ENCODE measurements at regions not wholly inside any gene's neighbourhood (a gene's known extent, or its start where the extent isn't known, plus 50 kb on each side); places are given as distances from the start of the nearest gene placed in this dataset.

DNA sequence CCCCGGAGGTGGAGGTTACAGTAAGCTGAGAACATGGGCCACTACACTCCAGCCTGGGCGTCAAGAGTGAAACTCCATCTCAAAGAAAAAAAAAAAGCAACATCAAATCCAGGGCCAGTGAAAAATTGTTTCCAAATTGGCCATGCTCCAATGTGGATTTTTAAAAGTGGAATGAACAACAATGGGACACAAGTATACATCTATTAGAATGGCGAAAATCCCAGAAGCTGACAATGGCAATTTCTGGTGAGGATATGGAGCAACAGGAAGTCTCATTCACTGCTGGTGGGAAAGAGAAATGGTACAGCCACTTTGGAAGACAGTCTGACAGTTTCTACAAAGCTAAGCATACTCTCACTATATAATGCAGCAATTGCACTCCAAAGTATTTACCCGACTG is 161.4 kb downstream of the UXS1 start:
- peaks cover 4% of the 10 kb centered on the region for H3K27me3 Mint-ChIP-seq (ENCODE audit: insufficient read depth, low read depth)
- peaks cover 6% of the 10 kb centered on the region for H3K4me1 Mint-ChIP-seq
- H3K27ac Mint-ChIP-seq, result no peak overlapping the region
- H3K79me2 ChIP-seq (ENCODE audit: low read depth), result no peaks in the 10 kb centered on the region
- no peak overlapping the region for H3K4me3 Mint-ChIP-seq
- H2AFZ ChIP-seq (replicated peaks), result no peak overlapping the region
- H3F3A ChIP-seq (ENCODE audit: low read depth), result no peaks in the 10 kb centered on the region
- no peaks in the 10 kb centered on the region for H4K20me1 ChIP-seq (ENCODE audit: low read depth)
- no peak for DNase-seq (ENCODE audit: low spot score)
- no peak overlapping the region for H3K27ac ChIP-seq
- no peak overlapping the region for H3K9ac ChIP-seq
- H3K36me3 ChIP-seq, result no peaks in the 10 kb centered on the region
- H3K36me3 Mint-ChIP-seq, result no peaks in the 10 kb centered on the region
- H3K4me3 ChIP-seq, result no peak overlapping the region
- no peaks in the 10 kb centered on the region for H3K4me1 ChIP-seq
- no peaks in the 10 kb centered on the region for H3K27me3 ChIP-seq
- no peak overlapping the region for H3K4me2 ChIP-seq
- peaks cover 1% of the 10 kb centered on the region for H3K9me3 Mint-ChIP-seq
- TF ChIP-seq EZH2 (IDR thresholded peaks at IDR 0.05) (no peak), EZH2phosphoT487 (IDR thresholded peaks at IDR 0.05) (no peak)
- TF ChIP-seq, protein P1, sequence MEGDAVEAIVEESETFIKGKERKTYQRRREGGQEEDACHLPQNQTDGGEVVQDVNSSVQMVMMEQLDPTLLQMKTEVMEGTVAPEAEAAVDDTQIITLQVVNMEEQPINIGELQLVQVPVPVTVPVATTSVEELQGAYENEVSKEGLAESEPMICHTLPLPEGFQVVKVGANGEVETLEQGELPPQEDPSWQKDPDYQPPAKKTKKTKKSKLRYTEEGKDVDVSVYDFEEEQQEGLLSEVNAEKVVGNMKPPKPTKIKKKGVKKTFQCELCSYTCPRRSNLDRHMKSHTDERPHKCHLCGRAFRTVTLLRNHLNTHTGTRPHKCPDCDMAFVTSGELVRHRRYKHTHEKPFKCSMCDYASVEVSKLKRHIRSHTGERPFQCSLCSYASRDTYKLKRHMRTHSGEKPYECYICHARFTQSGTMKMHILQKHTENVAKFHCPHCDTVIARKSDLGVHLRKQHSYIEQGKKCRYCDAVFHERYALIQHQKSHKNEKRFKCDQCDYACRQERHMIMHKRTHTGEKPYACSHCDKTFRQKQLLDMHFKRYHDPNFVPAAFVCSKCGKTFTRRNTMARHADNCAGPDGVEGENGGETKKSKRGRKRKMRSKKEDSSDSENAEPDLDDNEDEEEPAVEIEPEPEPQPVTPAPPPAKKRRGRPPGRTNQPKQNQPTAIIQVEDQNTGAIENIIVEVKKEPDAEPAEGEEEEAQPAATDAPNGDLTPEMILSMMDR (IDR thresholded peaks at IDR 0.05), result no peak
- H3K9me3 ChIP-seq (ENCODE audit: low read depth), result no peaks in the 10 kb centered on the region

DNA sequence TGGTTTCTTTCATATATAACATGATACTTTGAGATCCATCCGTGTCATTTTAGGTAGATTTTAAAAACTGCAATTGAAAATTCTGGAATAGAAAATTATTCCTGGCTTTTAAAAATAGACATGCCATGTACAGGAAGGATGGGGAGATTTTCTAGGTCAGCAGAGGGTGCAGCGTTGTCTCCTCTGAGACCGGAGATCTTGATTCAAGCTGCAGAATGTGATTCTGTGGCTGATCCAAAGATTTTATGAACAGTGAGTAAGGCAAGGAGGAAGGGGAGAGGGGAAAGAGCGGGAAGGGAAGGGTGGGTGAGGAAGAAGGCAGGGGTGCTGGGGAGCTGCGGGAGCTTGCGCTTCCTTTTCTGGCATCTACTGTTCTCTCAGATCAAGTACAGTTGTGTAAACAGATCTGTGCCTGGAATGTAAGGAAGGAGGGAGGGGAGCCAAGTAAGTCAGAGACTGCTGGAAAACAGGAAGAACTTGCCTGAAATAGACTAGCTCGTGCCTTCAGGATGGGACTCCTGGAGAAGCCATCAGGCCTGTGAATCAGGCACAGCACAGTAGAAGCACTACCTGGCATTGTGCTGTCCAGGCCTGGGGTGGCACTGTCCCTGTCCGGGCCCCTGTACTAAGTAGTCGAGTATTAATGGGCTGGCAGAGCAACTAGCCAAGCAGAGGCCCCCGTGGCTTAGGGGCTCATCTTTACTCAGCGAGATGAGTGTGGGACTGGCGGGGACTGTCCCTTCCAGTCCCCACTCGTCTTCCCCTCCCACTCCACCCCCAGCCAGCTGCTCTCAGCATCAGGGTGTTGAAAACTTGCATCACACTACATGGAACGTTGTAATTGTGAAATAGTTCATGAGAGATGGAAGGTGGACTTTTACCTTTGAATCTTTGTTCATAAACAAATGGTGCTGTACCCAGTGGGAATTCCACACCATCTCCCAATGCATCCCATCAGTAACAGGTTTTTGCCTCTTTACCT is 163.5 kb downstream of the UXS1 start:
- Histone ChIP-seq H3K27ac (no peak overlapping the region), H3K36me3 (no peaks in the 10 kb centered on the region), H3K4me2 (no peak overlapping the region), H3K9me3 (ENCODE audit: low read depth) (no peaks in the 10 kb centered on the region), H3F3A (ENCODE audit: low read depth) (no peaks in the 10 kb centered on the region), H3K4me1 (no peaks in the 10 kb centered on the region), H3K27me3 (no peaks in the 10 kb centered on the region), H3K4me3 (no peak overlapping the region), H3K79me2 (ENCODE audit: low read depth) (no peaks in the 10 kb centered on the region), H2AFZ (replicated peaks) (no peak overlapping the region), H3K9ac (no peak overlapping the region), H4K20me1 (ENCODE audit: low read depth) (no peaks in the 10 kb centered on the region)
- no peak for DNase-seq (ENCODE audit: low spot score)
- Mint-ChIP-seq H3K27me3 (ENCODE audit: insufficient read depth, low read depth) (peaks cover 7% of the 10 kb centered on the region), H3K27ac (no peak overlapping the region), H3K36me3 (no peaks in the 10 kb centered on the region), H3K9me3 (peaks cover 1% of the 10 kb centered on the region), H3K4me3 (no peak overlapping the region), H3K4me1 (peaks cover 4% of the 10 kb centered on the region)
- TF ChIP-seq EZH2 (IDR thresholded peaks at IDR 0.05) (no peak), EZH2phosphoT487 (IDR thresholded peaks at IDR 0.05) (no peak)
- TF ChIP-seq, protein P1 (IDR thresholded peaks at IDR 0.05), result no peak

DNA sequence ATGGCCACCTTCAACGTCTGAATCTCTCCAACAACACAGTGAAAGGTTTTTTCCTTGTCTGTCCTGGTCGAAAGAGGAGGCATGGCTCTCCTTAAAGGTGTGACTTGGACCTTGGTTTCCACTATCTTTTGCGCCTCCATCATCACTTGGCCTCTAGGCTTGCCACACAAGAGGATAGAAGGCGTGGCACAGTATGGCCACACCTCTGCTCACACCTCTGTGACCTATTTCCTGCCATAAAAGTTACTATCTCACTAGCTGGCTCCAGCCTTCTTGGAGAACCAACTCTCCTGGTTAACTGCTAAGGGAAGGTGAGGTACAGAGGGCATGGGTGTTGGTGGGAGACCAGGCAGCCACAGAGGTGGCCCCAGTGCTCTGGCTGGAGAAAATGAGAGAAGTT is 165.9 kb downstream of the UXS1 start:
- TF ChIP-seq, protein P1 (IDR thresholded peaks at IDR 0.05), result no peak
- TF ChIP-seq EZH2 (IDR thresholded peaks at IDR 0.05) (no peak), EZH2phosphoT487 (IDR thresholded peaks at IDR 0.05) (no peak)
- no peak overlapping the region for H3K27ac ChIP-seq

More for the DNA sequence above, 165.9 kb downstream of the UXS1 start:
- DNase-seq (ENCODE audit: low spot score), result no peak
- Mint-ChIP-seq H3K36me3 (no peaks in the 10 kb centered on the region), H3K4me3 (no peak overlapping the region), H3K4me1 (peaks cover 4% of the 10 kb centered on the region), H3K27ac (no peak overlapping the region), H3K27me3 (ENCODE audit: insufficient read depth, low read depth) (peaks cover 7% of the 10 kb centered on the region), H3K9me3 (peaks cover 1% of the 10 kb centered on the region)
- Histone ChIP-seq H3K4me1 (no peaks in the 10 kb centered on the region), H3K36me3 (no peaks in the 10 kb centered on the region), H3K9me3 (ENCODE audit: low read depth) (no peaks in the 10 kb centered on the region), H3K4me3 (no peak overlapping the region), H3K4me2 (no peak overlapping the region), H3K9ac (no peak overlapping the region), H3F3A (ENCODE audit: low read depth) (no peaks in the 10 kb centered on the region), H4K20me1 (ENCODE audit: low read depth) (no peaks in the 10 kb centered on the region), H2AFZ (replicated peaks) (no peak overlapping the region), H3K79me2 (ENCODE audit: low read depth) (no peaks in the 10 kb centered on the region), H3K27me3 (no peaks in the 10 kb centered on the region)

All from neural progenitor cell (in vitro differentiated cells).